OCI-LY1 (cell line): ENCODE measurements at regions not wholly inside any gene's neighbourhood (a gene's known extent, or its start where the extent isn't known, plus 50 kb on each side); places are given as distances from the start of the nearest gene placed in this dataset.

Experiments
- CTCF ChIP-seq: fragments of 200-600 bp; sonication (generic), shearing (Covaris generic); IDR thresholded peaks from 2 replicates; pipeline ENCODE4 v1.5.1; 2017; ENCODE audit warnings: mild to moderate bottlenecking, antibody characterized with exemption, low read length, moderate library complexity, mixed read lengths
- EZH2 ChIP-seq: fragments of 200-600 bp; sonication (generic), shearing (Covaris generic); IDR thresholded peaks from 2 replicates; pipeline ENCODE4 v1.8.0; 2017; ENCODE audit warnings: borderline replicate concordance, mixed run types, mild to moderate bottlenecking, antibody characterized with exemption, low read length, moderate library complexity, mixed read lengths

GRCh38 chr19:30795727-30796126 is 423.5 kb downstream of the ZNF536 start:
- no peak for TF ChIP-seq CTCF
- no peak for TF ChIP-seq EZH2
